BE2C (cell line): ENCODE measurements at regions not wholly inside any gene's neighbourhood (a gene's known extent, or its start where the extent isn't known, plus 50 kb on each side); places are given as distances from the start of the nearest gene placed in this dataset.

Source experiments
- DNase-seq: peaks from one replicate; pipeline ENCODE4 v3.0.0-alpha.2; 2020
- H3K27me3 ChIP-seq: fragments of 250-450 bp; sonication (Bioruptor Pico); 2 replicates; pipeline ENCODE4 v1.5.1; 2020; ENCODE audit warnings: mild to moderate bottlenecking
- H3K36me3 ChIP-seq: fragments of 250-450 bp; sonication (Bioruptor Pico); 2 replicates; pipeline ENCODE4 v1.5.1; 2020; ENCODE audit warnings: mild to moderate bottlenecking
- H3K4me1 ChIP-seq: fragments of 250-450 bp; sonication (Bioruptor Pico); 2 replicates; pipeline ENCODE4 v1.5.1; 2020
- H3K4me3 ChIP-seq: 2 replicates; pipeline ENCODE4 v1.5.1; 2011; ENCODE audit warnings: low read depth, low read length
- H3K9me3 ChIP-seq: fragments of 250-450 bp; sonication (Bioruptor Pico); 2 replicates; pipeline ENCODE4 v1.5.1; 2020
- CTCF ChIP-seq: IDR thresholded peaks from 2 replicates; pipeline ENCODE4 v1.5.1; 2012; ENCODE audit warnings: mild to moderate bottlenecking, low read depth, low read length

DNA sequence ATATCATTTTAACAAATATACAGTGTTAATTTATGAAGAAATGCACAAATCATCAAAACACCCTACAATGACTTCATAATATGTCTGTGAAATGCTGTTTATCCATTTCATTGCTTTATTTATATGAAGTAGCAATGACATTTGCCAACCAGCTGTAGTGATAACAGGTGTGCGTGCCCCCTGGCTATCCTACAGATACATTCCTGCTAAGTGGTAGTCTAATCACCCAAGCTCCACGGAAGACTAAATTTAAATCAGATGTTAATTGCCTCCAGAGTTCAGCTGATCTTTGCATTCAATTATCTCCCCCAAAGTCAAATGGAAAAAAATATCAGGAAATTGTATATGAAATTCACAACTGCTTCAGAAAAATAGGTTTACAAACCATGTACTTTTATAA lies 1164.2 kb upstream of the LRRN3 start:
- Histone ChIP-seq H3K36me3 (no peaks in the 10 kb centered on the region), H3K9me3 (no peaks in the 10 kb centered on the region; the same call in 1 of the 2 replicates), H3K4me3 (no peak overlapping the region), H3K27me3 (no peaks in the 10 kb centered on the region), H3K4me1 (no peaks in the 10 kb centered on the region)
- DNase-seq, result no peak
- no peak for TF ChIP-seq CTCF

DNA sequence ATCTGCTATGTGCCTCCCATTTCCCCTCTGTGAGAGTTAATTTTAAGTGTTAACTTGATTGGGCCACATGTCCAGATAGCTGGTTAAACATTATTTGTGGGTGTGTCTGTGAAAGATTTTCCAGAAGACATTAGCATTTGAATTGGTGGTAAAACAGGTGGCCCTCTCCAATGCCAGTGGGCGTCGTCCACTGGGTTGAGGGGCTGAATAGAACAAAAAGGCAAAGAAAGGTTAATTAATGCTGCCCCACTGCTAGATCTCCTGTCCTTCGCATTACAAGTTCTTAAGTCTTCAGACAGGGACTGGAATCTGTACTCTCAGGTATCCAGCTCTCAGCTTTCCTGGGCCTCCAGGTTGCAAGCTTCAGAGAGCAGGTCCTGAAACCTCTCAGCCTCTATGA lies 1160.9 kb upstream of the LRRN3 start:
- Histone ChIP-seq H3K4me3 (no peak overlapping the region), H3K36me3 (no peaks in the 10 kb centered on the region), H3K9me3 (no peaks in the 10 kb centered on the region), H3K27me3 (no peaks in the 10 kb centered on the region), H3K4me1 (no peaks in the 10 kb centered on the region)
- TF ChIP-seq CTCF, result no peak
- DNase-seq, result no peak

DNA sequence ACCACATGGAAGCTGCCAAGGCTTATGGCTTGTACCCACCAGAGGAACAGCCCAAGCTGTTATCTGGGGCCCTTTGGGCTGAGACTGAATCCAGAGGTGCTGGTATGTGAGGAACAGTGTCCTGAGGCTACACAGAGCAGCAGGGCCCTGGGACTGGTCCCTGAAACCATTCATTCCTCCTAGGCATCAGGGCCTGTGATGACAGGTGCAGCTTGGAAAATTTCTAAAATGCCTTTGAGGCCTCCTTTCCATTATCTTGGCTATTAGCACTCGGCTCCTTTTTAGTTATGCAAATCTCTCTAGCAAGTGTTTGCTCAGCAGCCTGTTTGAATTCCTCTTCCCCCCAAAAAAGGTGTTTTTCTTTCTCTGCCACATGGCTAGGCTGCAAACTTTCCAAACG lies 1151.7 kb upstream of the LRRN3 start:
- Histone ChIP-seq H3K4me3 (no peak overlapping the region), H3K9me3 (no peaks in the 10 kb centered on the region), H3K27me3 (no peaks in the 10 kb centered on the region), H3K36me3 (no peaks in the 10 kb centered on the region), H3K4me1 (no peaks in the 10 kb centered on the region)
- DNase-seq, result no peak
- TF ChIP-seq CTCF, result no peak

DNA sequence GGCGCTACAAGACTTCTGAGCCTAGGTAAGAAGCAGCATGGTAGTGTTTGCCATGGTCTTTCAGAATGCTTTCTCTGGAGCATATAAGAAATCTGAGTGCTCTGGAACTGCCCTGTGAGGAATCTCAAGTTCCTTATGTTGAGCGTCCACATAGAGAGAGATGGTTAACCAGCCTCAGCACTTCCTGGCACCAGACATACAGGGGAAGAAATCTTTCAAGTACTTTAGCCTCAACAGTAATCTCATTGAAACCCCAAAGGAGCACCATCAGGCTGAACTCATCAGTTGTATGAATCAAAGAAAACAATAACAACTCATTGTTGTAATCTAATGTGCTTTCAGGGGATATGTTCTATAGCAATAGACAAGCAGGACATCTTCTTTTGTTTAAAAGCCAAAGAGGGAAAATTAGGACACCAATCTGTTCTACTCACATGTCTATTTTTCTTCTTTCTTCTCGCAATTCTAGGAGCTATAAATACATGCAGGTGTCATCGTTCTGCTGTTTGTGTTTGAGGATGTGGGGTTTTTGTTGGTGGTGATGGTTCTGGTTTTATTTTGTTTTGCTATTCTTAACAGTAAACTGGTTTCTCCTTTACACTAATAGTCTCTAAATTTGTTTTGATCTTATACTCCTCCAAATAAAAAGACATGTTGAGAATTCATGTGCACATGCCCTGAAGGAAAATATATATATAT lies 1145.0 kb upstream of the LRRN3 start:
- Histone ChIP-seq H3K27me3 (no peaks in the 10 kb centered on the region), H3K4me3 (no peak overlapping the region), H3K9me3 (no peaks in the 10 kb centered on the region), H3K4me1 (no peaks in the 10 kb centered on the region), H3K36me3 (no peaks in the 10 kb centered on the region)
- TF ChIP-seq CTCF, result no peak
- DNase-seq, result no peak

DNA sequence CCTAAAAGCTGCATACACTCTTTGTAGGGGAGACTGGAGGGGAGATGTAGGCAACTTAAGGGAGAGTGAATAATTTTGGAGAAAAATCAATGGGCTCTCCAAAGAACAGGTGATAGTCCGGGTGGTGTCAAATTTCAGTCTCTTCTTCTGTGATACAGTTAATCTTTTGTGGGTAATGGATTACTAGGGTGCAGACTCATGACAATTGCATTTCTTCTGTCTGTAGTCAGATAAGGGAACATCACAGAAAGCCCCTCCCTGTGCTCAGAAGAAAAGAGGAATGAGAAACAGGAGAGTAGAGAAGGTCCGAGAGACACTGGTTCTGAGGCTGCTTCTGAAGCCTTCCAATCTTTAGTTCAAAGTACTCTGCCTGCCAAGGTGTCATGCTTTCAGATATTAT lies 1140.7 kb upstream of the LRRN3 start:
- Histone ChIP-seq H3K4me3 (no peak overlapping the region), H3K4me1 (no peaks in the 10 kb centered on the region), H3K27me3 (no peaks in the 10 kb centered on the region), H3K36me3 (no peaks in the 10 kb centered on the region), H3K9me3 (no peaks in the 10 kb centered on the region)
- no peak for TF ChIP-seq CTCF
- DNase-seq, result no peak

DNA sequence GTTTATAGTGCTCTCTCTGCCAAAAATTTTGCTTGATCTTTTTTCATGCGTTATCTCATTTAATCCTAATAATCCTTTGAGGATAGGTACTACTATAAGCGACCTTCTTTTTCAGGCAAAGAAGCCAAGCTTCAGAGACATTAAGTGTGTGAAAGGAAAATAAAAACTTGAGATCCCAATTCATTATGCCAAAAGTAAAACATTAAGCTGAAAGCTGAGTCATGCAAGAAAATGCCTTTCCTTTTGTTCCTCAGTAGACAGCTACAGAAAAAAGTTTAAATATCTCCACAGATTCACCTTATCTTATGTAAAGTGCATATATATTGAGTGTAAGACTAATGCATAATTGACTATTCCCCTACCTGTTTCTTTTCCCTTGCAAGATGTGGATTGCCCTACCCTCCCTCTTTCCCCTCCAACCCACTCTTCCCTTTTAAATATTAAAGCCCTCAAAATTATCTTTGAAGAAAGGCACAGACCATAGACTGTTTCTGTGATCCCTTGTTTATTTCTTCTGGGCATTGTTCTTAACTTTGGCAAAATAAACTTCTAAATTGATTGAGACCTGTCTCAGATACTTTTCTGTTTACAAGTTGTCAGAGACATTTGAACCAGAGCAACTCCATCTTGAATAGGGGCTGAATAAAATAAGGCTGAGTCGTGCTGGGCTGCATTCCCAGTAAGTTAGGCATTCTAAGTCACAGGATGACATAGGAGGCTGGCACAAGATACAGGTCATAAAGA lies 1139.9 kb upstream of the LRRN3 start:
- H3K4me1 ChIP-seq, result no peaks in the 10 kb centered on the region
- no peaks in the 10 kb centered on the region for H3K36me3 ChIP-seq
- no peak overlapping the region for H3K4me3 ChIP-seq
- H3K27me3 ChIP-seq, result no peaks in the 10 kb centered on the region
- no peaks in the 10 kb centered on the region for H3K9me3 ChIP-seq
- no peak for DNase-seq
- TF ChIP-seq CTCF, result no peak
